ENCODE measurements at regions not wholly inside any gene's neighbourhood (a gene's known extent, or its start where the extent isn't known, plus 50 kb on each side); places are given as distances from the start of the nearest gene placed in this dataset.

DNA sequence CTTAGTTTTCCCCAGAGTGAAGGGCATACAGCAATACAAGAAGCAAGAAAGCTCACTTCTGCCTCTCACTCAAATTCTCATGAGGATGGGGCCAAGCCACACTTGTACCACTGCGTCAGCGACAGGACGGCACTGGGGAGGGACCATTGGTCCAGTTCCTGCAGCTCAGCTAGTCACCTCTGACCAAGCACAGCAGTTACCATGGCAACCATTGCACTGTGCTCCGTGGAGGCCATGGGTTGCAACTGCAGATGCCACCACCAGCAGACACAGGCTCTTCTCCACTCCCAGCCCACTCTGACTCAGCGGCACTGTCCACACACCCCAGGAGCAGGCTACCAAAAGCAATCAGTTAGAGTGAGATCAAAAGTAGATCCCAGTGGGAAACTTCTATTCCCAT, 441.1 kb upstream of the ARID1B start:
- Histone ChIP-seq H3K9me3 (ENCODE audit: control insufficient read depth, low read depth, low read length) (no peaks in the 10 kb centered on the region), H2AFZ (ENCODE audit: control insufficient read depth, low read length) (no peak overlapping the region), H3K9ac (ENCODE audit: control insufficient read depth, extremely low read depth, insufficient read depth, low read length) (no peak overlapping the region), H3K27me3 (ENCODE audit: control insufficient read depth, extremely low read depth, insufficient read depth, low read length) (no peaks in the 10 kb centered on the region), H3K79me2 (ENCODE audit: control insufficient read depth, insufficient read depth, low read length) (no peaks in the 10 kb centered on the region), H3K4me2 (ENCODE audit: control insufficient read depth, extremely low read depth, insufficient read depth, low read depth, low read length) (no peak overlapping the region), H3K9me1 (ENCODE audit: control insufficient read depth, extremely low read depth, insufficient read depth, low read length) (no peaks in the 10 kb centered on the region), H3K4me3 (ENCODE audit: control insufficient read depth in 2 of 3, extremely low read depth in 1 of 3, insufficient read depth in 2 of 3, low read depth in 1 of 3, low read length in 3 of 3) (no peak overlapping the region), H3K36me3 (ENCODE audit: control insufficient read depth in 2 of 2, extremely low read depth in 1 of 2, insufficient read depth in 2 of 2, low read length in 2 of 2) (no peaks in the 10 kb centered on the region), H4K20me1 (ENCODE audit: control insufficient read depth, extremely low read depth, insufficient read depth, low read length) (no peaks in the 10 kb centered on the region), H3K4me1 (ENCODE audit: control insufficient read depth, extremely low read depth, insufficient read depth, low read length) (no peaks in the 10 kb centered on the region), H3K27ac (ENCODE audit: control insufficient read depth, insufficient read depth, low read length) (no peak overlapping the region)
- TF ChIP-seq, protein P1, sequence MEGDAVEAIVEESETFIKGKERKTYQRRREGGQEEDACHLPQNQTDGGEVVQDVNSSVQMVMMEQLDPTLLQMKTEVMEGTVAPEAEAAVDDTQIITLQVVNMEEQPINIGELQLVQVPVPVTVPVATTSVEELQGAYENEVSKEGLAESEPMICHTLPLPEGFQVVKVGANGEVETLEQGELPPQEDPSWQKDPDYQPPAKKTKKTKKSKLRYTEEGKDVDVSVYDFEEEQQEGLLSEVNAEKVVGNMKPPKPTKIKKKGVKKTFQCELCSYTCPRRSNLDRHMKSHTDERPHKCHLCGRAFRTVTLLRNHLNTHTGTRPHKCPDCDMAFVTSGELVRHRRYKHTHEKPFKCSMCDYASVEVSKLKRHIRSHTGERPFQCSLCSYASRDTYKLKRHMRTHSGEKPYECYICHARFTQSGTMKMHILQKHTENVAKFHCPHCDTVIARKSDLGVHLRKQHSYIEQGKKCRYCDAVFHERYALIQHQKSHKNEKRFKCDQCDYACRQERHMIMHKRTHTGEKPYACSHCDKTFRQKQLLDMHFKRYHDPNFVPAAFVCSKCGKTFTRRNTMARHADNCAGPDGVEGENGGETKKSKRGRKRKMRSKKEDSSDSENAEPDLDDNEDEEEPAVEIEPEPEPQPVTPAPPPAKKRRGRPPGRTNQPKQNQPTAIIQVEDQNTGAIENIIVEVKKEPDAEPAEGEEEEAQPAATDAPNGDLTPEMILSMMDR (optimal IDR thresholded peaks at IDR 0.05 in 1 of 3, IDR thresholded peaks at IDR 0.05 in 1 of 3, conservative IDR thresholded peaks at IDR 0.05 in 1 of 3; ENCODE audit: extremely low read depth in 1 of 3, insufficient read depth in 2 of 3, low read length in 3 of 3) = no peak
- TF ChIP-seq EZH2 (IDR thresholded peaks at IDR 0.05; ENCODE audit: low read length) = no peak
- FAIRE-seq (no peak), DNase-seq (ENCODE audit: low read depth, low spot score) (no peak)
- dilution Hi-C loops (cut with MboI; ENCODE audit: extremely low pct_ligation_motif_present, low sequenced_read_pairs) = loop anchor here (10.0 kb wide), 1 partner anchor 431 kb away; no protein-coding TSS in a partner anchor

DNA sequence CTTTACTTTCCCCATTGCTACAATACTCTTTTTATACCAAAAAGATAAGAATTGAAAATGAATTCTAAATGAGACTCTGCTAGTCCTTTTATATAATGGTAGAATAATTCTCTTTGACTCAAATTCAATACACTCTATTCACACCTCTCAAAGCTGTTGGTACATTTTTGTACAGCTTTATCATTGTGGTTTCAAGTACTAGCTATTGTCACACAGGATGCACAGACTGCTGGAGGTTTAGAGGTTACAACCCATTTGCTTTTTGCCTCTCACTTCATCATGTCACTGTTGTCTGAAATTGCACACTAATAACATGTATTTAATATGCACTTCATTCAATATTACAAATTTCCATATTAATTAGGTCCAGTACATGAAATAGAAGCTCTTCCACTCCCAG, 442.2 kb upstream of the ARID1B start:
- no peaks in the 10 kb centered on the region for H3K27me3 ChIP-seq (ENCODE audit: control insufficient read depth, extremely low read depth, insufficient read depth, low read length)
- FAIRE-seq = no peak

More for the DNA sequence above, 442.2 kb upstream of the ARID1B start:
- H3K9me1 ChIP-seq (ENCODE audit: control insufficient read depth, extremely low read depth, insufficient read depth, low read length) = no peaks in the 10 kb centered on the region
- no peaks in the 10 kb centered on the region for H3K36me3 ChIP-seq (ENCODE audit: control insufficient read depth in 2 of 2, extremely low read depth in 1 of 2, insufficient read depth in 2 of 2, low read length in 2 of 2)
- no peak overlapping the region for H3K4me2 ChIP-seq (ENCODE audit: control insufficient read depth, extremely low read depth, insufficient read depth, low read depth, low read length)
- dilution Hi-C loops (cut with MboI; ENCODE audit: extremely low pct_ligation_motif_present, low sequenced_read_pairs) = loop anchor here (10.0 kb wide), 1 partner anchor 430 kb away; no protein-coding TSS in a partner anchor
- no peaks in the 10 kb centered on the region for H4K20me1 ChIP-seq (ENCODE audit: control insufficient read depth, extremely low read depth, insufficient read depth, low read length)
- H3K79me2 ChIP-seq (ENCODE audit: control insufficient read depth, insufficient read depth, low read length) = no peaks in the 10 kb centered on the region
- H3K27ac ChIP-seq (ENCODE audit: control insufficient read depth, insufficient read depth, low read length) = no peak overlapping the region
- no peaks in the 10 kb centered on the region for H3K9me3 ChIP-seq (ENCODE audit: control insufficient read depth, low read depth, low read length)
- H3K9ac ChIP-seq (ENCODE audit: control insufficient read depth, extremely low read depth, insufficient read depth, low read length) = no peak overlapping the region
- no peaks in the 10 kb centered on the region for H3K4me1 ChIP-seq (ENCODE audit: control insufficient read depth, extremely low read depth, insufficient read depth, low read length)
- H3K4me3 ChIP-seq (ENCODE audit: control insufficient read depth in 2 of 3, extremely low read depth in 1 of 3, insufficient read depth in 2 of 3, low read depth in 1 of 3, low read length in 3 of 3) = no peak overlapping the region
- DNase-seq (ENCODE audit: low read depth, low spot score) = no peak
- TF ChIP-seq, protein P1 (optimal IDR thresholded peaks at IDR 0.05 in 1 of 3, IDR thresholded peaks at IDR 0.05 in 1 of 3, conservative IDR thresholded peaks at IDR 0.05 in 1 of 3; ENCODE audit: extremely low read depth in 1 of 3, insufficient read depth in 2 of 3, low read length in 3 of 3) = no peak
- TF ChIP-seq EZH2 (IDR thresholded peaks at IDR 0.05; ENCODE audit: low read length) = no peak
- no peak overlapping the region for H2AFZ ChIP-seq (ENCODE audit: control insufficient read depth, low read length)

All from keratinocyte (primary cell).